PC-3 (cell line): ENCODE measurements at regions not wholly inside any gene's neighbourhood (a gene's known extent, or its start where the extent isn't known, plus 50 kb on each side); places are given as distances from the start of the nearest gene placed in this dataset.

ENCODE experiments used
- EZH2 ChIP-seq: fragments of 300-600 bp; sonication (generic); IDR thresholded peaks from one replicate; pipeline ENCODE4 v1.6.1; 2017; ENCODE audit warnings: antibody characterized with exemption, mild to moderate bottlenecking, low read length; ENCODE audit not compliant: unreplicated experiment
- TF ChIP-seq, protein P1 (sequence below): fragments of 300-600 bp; sonication (generic); conservative IDR thresholded peaks from 2 replicates; pipeline ENCODE4 v1.5.1; 2017; ENCODE audit warnings: antibody characterized with exemption, low read depth, mild to moderate bottlenecking, low read length

DNA sequence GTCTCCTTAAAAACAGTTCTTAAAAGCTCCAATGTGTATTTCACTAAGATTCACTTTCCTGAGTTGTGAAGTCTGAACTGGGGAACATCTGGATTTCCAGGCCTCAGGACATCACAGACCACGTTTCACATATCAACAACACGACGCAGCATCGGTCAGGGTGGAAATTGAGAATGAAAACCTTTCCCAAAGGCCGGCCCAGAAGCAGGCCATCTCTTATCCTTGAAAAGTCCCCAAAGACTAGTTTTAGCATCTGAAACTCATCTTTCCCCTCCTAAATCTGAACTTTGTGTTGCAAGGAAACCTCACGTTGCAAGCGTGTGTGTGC is 96.4 kb upstream of the COL5A1 start:
- TF ChIP-seq, protein P1, sequence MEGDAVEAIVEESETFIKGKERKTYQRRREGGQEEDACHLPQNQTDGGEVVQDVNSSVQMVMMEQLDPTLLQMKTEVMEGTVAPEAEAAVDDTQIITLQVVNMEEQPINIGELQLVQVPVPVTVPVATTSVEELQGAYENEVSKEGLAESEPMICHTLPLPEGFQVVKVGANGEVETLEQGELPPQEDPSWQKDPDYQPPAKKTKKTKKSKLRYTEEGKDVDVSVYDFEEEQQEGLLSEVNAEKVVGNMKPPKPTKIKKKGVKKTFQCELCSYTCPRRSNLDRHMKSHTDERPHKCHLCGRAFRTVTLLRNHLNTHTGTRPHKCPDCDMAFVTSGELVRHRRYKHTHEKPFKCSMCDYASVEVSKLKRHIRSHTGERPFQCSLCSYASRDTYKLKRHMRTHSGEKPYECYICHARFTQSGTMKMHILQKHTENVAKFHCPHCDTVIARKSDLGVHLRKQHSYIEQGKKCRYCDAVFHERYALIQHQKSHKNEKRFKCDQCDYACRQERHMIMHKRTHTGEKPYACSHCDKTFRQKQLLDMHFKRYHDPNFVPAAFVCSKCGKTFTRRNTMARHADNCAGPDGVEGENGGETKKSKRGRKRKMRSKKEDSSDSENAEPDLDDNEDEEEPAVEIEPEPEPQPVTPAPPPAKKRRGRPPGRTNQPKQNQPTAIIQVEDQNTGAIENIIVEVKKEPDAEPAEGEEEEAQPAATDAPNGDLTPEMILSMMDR: no peak
- no peak for TF ChIP-seq EZH2
